Keratinocyte (primary cell): ENCODE measurements at regions not wholly inside any gene's neighbourhood (a gene's known extent, or its start where the extent isn't known, plus 50 kb on each side); places are given as distances from the start of the nearest gene placed in this dataset.

Source experiments
- EZH2 ChIP-seq: IDR thresholded peaks from one replicate; pipeline ENCODE4 v1.6.1; 2012; ENCODE audit warnings: inconsistent platforms, mild to moderate bottlenecking, low read length, moderate library complexity
- TF ChIP-seq, protein P1 (sequence below), 3 experiments: IDR thresholded peaks in 1 of 3; conservative IDR thresholded peaks in 1 of 3; optimal IDR thresholded peaks in 1 of 3; 2 replicates in 2 of 3; 3 replicates in 1 of 3; pipeline versions ENCODE3 to v1.5.1; 2011; ENCODE audit warnings: low read length in 3 of 3, mild to moderate bottlenecking in 3 of 3, moderate library complexity in 2 of 3, control low read depth in 1 of 3, inconsistent platforms in 1 of 3; ENCODE audit not compliant: insufficient read depth in 2 of 3; ENCODE audit errors: extremely low read depth in 1 of 3

DNA sequence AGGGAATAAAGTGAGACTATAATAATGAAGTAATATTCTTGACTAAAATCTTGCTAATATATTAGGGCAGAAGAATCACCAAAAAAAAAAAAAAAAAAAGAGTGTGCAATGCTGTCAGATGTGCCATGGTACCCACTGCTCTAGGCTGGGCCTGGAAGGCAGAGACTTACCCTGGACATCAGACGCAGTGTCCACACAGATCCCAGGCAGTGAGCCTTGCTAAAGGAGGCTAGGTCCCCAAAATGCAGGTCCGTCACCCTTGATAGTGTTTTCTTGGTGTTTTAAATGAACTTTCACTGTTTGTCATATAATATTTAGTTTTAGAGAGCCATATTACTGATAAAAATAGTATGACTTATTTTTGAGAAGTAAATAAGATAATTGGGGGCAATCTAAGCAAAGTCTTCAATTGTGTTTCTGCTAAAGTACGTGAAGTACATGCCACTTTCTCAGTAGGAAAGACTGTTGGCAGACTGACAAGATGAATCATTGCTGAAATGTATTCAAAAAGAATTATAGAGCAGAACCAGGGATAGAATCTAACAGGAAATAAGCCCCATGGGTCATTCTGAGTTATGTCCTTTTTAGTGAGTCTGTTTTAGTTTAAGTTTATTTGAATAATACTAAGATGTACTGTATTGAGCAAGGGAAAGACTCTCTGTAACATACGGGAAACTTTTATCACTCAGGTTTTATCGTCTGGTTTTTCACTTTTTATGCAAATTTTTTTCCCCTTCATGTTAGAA lies 74.6 kb upstream of the PDC start:
- TF ChIP-seq, protein P1, sequence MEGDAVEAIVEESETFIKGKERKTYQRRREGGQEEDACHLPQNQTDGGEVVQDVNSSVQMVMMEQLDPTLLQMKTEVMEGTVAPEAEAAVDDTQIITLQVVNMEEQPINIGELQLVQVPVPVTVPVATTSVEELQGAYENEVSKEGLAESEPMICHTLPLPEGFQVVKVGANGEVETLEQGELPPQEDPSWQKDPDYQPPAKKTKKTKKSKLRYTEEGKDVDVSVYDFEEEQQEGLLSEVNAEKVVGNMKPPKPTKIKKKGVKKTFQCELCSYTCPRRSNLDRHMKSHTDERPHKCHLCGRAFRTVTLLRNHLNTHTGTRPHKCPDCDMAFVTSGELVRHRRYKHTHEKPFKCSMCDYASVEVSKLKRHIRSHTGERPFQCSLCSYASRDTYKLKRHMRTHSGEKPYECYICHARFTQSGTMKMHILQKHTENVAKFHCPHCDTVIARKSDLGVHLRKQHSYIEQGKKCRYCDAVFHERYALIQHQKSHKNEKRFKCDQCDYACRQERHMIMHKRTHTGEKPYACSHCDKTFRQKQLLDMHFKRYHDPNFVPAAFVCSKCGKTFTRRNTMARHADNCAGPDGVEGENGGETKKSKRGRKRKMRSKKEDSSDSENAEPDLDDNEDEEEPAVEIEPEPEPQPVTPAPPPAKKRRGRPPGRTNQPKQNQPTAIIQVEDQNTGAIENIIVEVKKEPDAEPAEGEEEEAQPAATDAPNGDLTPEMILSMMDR (optimal IDR thresholded peaks at IDR 0.05 in 1 of 3, IDR thresholded peaks at IDR 0.05 in 1 of 3, conservative IDR thresholded peaks at IDR 0.05 in 1 of 3; ENCODE audit: extremely low read depth in 1 of 3, insufficient read depth in 2 of 3, low read length in 3 of 3): no peak
- no peak for TF ChIP-seq EZH2
